HEK293T (cell line): ENCODE measurements at regions not wholly inside any gene's neighbourhood (a gene's known extent, or its start where the extent isn't known, plus 50 kb on each side); places are given as distances from the start of the nearest gene placed in this dataset.

ENCODE experiments used
- BHLHE40 ChIP-seq: fragments of 450-650 bp; IDR thresholded peaks from 2 replicates; pipeline ENCODE4 v1.6.1; 2016; ENCODE audit warnings: mild to moderate bottlenecking, moderate library complexity, borderline replicate concordance
- CTBP1 ChIP-seq: fragments of 450-650 bp; IDR thresholded peaks from 2 replicates; pipeline ENCODE4 v1.6.1; 2016; ENCODE audit warnings: borderline replicate concordance
- ELF4 ChIP-seq: fragments of 450-650 bp; IDR thresholded peaks from 2 replicates; pipeline ENCODE4 v1.6.1; 2017; ENCODE audit warnings: antibody characterized with exemption
- FOXA1 ChIP-seq: fragments of 450-650 bp; IDR thresholded peaks from 2 replicates; pipeline ENCODE4 v1.6.1; 2016; ENCODE audit warnings: mild to moderate bottlenecking
- FOXK2 ChIP-seq: fragments of 450-650 bp; IDR thresholded peaks from 2 replicates; pipeline ENCODE4 v1.6.1; 2016; ENCODE audit warnings: mild to moderate bottlenecking
- FOXM1 ChIP-seq: fragments of 450-650 bp; IDR thresholded peaks from 2 replicates; pipeline ENCODE4 v1.6.1; 2017; ENCODE audit warnings: mild to moderate bottlenecking, borderline replicate concordance
- HDGF ChIP-seq: fragments of 450-650 bp; IDR thresholded peaks from 2 replicates; pipeline ENCODE4 v1.6.1; 2017; ENCODE audit warnings: antibody characterized with exemption, borderline replicate concordance
- LEF1 ChIP-seq: fragments of 450-650 bp; IDR thresholded peaks from 2 replicates; pipeline ENCODE4 v1.6.1; 2017; ENCODE audit warnings: mild to moderate bottlenecking, borderline replicate concordance
- NFRKB ChIP-seq: fragments of 450-650 bp; IDR thresholded peaks from 2 replicates; pipeline ENCODE4 v1.6.1; 2016; ENCODE audit warnings: mild to moderate bottlenecking, moderate library complexity
- PKNOX1 ChIP-seq: fragments of 450-650 bp; IDR thresholded peaks from 2 replicates; pipeline ENCODE4 v1.6.1; 2016
- SP1 ChIP-seq: fragments of 450-650 bp; IDR thresholded peaks from 2 replicates; pipeline ENCODE4 v1.6.1; 2017
- SUZ12 ChIP-seq: fragments of 450-650 bp; IDR thresholded peaks from 2 replicates; pipeline ENCODE4 v1.6.1; 2016; ENCODE audit warnings: mild to moderate bottlenecking
- TARDBP ChIP-seq: fragments of 450-650 bp; IDR thresholded peaks from 2 replicates; pipeline ENCODE4 v1.6.1; 2016
- ZNF384 ChIP-seq: fragments of 450-650 bp; IDR thresholded peaks from 2 replicates; pipeline ENCODE4 v1.6.1; 2016

- no peak for TF ChIP-seq SP1
- no peak for TF ChIP-seq BHLHE40
- TF ChIP-seq ELF4, result no peak
- no peak for TF ChIP-seq FOXK2
- TF ChIP-seq FOXM1, result no peak
- no peak for TF ChIP-seq SUZ12
- no peak for TF ChIP-seq CTBP1
- TF ChIP-seq PKNOX1, result no peak
- no peak for TF ChIP-seq FOXA1
- no peak for TF ChIP-seq NFRKB
- no peak for TF ChIP-seq TARDBP
- TF ChIP-seq ZNF384, result no peak
- TF ChIP-seq LEF1, result no peak
- no peak for TF ChIP-seq HDGF
Measured at GRCh38 chr21:32200029-32200428, 78.8 kb downstream of the MIS18A start.
